ENCODE measurements at regions not wholly inside any gene's neighbourhood (a gene's known extent, or its start where the extent isn't known, plus 50 kb on each side); places are given as distances from the start of the nearest gene placed in this dataset.

DNA sequence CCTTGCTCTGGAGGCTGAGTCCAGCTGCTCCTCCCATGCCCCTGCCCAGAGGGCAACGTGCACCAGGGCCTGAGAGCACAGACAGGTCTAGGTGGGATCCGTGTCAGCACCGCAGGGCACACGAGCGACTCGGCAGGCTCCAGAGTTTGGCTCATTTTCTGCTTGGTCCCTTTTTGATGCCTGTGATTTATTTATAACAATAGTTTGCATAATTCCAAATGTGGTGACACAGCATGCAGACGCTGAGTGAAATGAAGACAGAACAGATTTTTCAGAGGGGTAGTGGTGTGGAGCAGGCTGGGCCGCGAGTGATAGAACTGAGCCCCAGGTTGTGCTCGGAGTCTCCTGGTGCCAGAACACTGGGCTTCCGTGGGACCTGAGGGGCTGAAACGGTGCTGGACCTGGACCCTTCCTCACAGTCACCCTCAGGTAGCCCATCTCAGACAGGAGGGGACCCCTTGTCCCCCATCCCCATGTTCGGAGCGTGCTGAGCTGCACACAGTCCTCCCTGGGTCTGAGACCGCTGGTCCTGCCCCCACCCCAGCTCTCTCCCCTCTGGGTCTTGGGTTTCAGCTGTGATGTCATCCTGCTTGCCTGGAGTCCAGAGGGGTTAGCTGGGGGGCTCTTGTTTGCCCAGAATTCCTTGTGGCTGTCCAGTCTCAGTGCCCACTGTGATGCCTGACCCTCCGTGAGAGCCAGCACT lies 95.9 kb downstream of the METRNL start:
- H3K79me1 ChIP-seq (ENCODE audit: low read depth, low read length), result peaks cover 1% of the 10 kb centered on the region
- no peaks in the 10 kb centered on the region for H3K4me1 ChIP-seq (ENCODE audit: control insufficient read depth in 2 of 2, insufficient read depth in 1 of 2, low read depth in 1 of 2, low read length in 2 of 2)
- H4K91ac ChIP-seq (ENCODE audit: low read depth, low read length, poor library complexity), result no peak overlapping the region
- no peak overlapping the region for H3K4ac ChIP-seq (ENCODE audit: low read length)
- H2BK120ac ChIP-seq (ENCODE audit: low read depth, low read length), result no peak overlapping the region
- no peak overlapping the region for H2AK5ac ChIP-seq (ENCODE audit: low read depth, low read length)
- H2AFZ ChIP-seq (ENCODE audit: low read length), result no peak overlapping the region
- WGBS, 2 donors (ENCODE audit: extremely low coverage in 2 of 2, insufficient read length in 2 of 2, insufficient replicate concordance in 1 of 2), result no CpG with 5 or more reads among the region's 16 CpGs
- no peak overlapping the region for H2BK5ac ChIP-seq (ENCODE audit: low read length)
- H3K36me3 ChIP-seq (replicated peaks in 1 of 2; ENCODE audit: control insufficient read depth in 2 of 2, insufficient read depth in 2 of 2, low read length in 2 of 2), result no peaks in the 10 kb centered on the region
- peak overlapping the region; percentile 31 for H3K14ac ChIP-seq (ENCODE audit: low read length)
- no peak overlapping the region for H3K4me2 ChIP-seq (ENCODE audit: insufficient read depth, low read length, poor library complexity, severe bottlenecking)
- no peak overlapping the region for H2BK12ac ChIP-seq (ENCODE audit: low read length)
- peak overlapping the region; percentile 12 for H3K9ac ChIP-seq (ENCODE audit: low read depth, low read length, poor library complexity)
- H3K9me3 ChIP-seq (replicated peaks in 1 of 2; ENCODE audit: control insufficient read depth in 2 of 2, insufficient read depth in 1 of 2, low read depth in 1 of 2, low read length in 2 of 2), result peaks cover 0 to 33% of the 10 kb centered on the region in 2 donors
- DNase-seq (ENCODE audit: low spot score), result no peak
- peak overlapping the region; percentile 6 for H2BK15ac ChIP-seq (ENCODE audit: low read length)
- H3K18ac ChIP-seq (ENCODE audit: low read length), result peak overlapping the region; percentile 35
- no peak overlapping the region for H4K8ac ChIP-seq (ENCODE audit: low read depth, low read length)
- H3K27me3 ChIP-seq (ENCODE audit: control insufficient read depth in 3 of 3, insufficient read depth in 3 of 3, low read depth in 1 of 3, low read length in 3 of 3), result peaks cover 0 to 20% (median 0%) of the 10 kb centered on the region in 3 experiments
- no peak overlapping the region for H3K4me3 ChIP-seq (ENCODE audit: low read length in 2 of 2)
- no peak overlapping the region for H3K23ac ChIP-seq (ENCODE audit: low read depth, low read length, poor library complexity)
- H3K27ac ChIP-seq (replicated peaks; ENCODE audit: low read length), result no peak overlapping the region

DNA sequence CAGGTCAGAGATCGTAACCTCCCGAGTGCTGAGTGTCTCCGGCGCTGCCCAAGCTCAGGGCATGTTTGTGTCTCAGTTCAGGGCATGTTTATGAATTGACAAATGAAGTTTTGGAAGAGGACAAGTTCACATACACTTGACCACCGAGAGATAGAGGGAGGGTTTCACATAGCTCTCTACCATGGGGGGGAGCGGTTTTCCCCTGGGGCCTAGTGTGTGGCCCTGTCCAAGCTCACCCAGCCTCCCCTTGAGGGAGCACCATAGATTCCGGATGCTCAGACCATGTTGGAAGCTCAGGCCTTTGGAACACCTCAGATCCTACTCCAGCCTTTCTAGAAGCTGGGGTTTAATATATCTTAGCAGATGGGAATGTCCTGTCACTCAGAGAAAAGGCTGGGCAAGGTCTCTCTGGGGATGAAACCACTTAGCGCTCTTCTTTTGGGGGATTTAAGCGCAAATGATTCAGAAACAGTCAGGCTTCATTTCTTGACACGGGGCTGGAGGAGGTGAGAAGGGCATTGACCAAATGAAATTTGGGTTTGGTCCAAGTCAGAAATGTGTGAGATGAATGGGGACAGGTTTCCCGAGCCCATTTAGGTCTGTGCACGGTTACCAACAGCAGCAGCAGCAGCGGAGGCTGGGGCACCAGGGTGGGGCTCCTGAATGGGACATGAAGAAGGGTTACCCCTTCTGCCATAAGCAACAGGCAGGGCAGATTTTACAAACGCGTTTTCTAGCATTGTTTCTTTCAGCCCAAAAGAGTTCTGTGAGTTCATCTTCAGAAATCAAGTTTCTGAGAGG lies 96.6 kb downstream of the METRNL start:
- Histone ChIP-seq H3K27me3 (ENCODE audit: control insufficient read depth in 3 of 3, insufficient read depth in 3 of 3, low read depth in 1 of 3, low read length in 3 of 3) (peaks cover 0 to 20% (median 0%) of the 10 kb centered on the region in 3 experiments), H3K79me1 (ENCODE audit: low read depth, low read length) (peaks cover 1% of the 10 kb centered on the region), H2BK15ac (ENCODE audit: low read length) (no peak overlapping the region), H2BK5ac (ENCODE audit: low read length) (no peak overlapping the region), H2AFZ (ENCODE audit: low read length) (no peak overlapping the region), H3K18ac (ENCODE audit: low read length) (no peak overlapping the region), H3K23ac (ENCODE audit: low read depth, low read length, poor library complexity) (no peak overlapping the region), H3K4me2 (ENCODE audit: insufficient read depth, low read length, poor library complexity, severe bottlenecking) (no peak overlapping the region), H3K14ac (ENCODE audit: low read length) (no peak overlapping the region), H4K8ac (ENCODE audit: low read depth, low read length) (no peak overlapping the region), H3K4ac (ENCODE audit: low read length) (no peak overlapping the region), H2BK120ac (ENCODE audit: low read depth, low read length) (no peak overlapping the region), H3K4me3 (ENCODE audit: low read length in 2 of 2) (no peak overlapping the region), H3K36me3 (replicated peaks in 1 of 2; ENCODE audit: control insufficient read depth in 2 of 2, insufficient read depth in 2 of 2, low read length in 2 of 2) (no peaks in the 10 kb centered on the region), H3K27ac (replicated peaks; ENCODE audit: low read length) (no peak overlapping the region), H3K9ac (ENCODE audit: low read depth, low read length, poor library complexity) (no peak overlapping the region), H3K4me1 (ENCODE audit: control insufficient read depth in 2 of 2, insufficient read depth in 1 of 2, low read depth in 1 of 2, low read length in 2 of 2) (no peaks in the 10 kb centered on the region), H2AK5ac (ENCODE audit: low read depth, low read length) (no peak overlapping the region), H4K91ac (ENCODE audit: low read depth, low read length, poor library complexity) (no peak overlapping the region), H2BK12ac (ENCODE audit: low read length) (no peak overlapping the region), H3K9me3 (replicated peaks in 1 of 2; ENCODE audit: control insufficient read depth in 2 of 2, insufficient read depth in 1 of 2, low read depth in 1 of 2, low read length in 2 of 2) (peaks cover 0 to 32% of the 10 kb centered on the region in 2 donors)
- no CpG with 5 or more reads among the region's 15 CpGs for WGBS, 2 donors (ENCODE audit: extremely low coverage in 2 of 2, insufficient read length in 2 of 2, insufficient replicate concordance in 1 of 2)
- no peak for DNase-seq (ENCODE audit: low spot score)

DNA sequence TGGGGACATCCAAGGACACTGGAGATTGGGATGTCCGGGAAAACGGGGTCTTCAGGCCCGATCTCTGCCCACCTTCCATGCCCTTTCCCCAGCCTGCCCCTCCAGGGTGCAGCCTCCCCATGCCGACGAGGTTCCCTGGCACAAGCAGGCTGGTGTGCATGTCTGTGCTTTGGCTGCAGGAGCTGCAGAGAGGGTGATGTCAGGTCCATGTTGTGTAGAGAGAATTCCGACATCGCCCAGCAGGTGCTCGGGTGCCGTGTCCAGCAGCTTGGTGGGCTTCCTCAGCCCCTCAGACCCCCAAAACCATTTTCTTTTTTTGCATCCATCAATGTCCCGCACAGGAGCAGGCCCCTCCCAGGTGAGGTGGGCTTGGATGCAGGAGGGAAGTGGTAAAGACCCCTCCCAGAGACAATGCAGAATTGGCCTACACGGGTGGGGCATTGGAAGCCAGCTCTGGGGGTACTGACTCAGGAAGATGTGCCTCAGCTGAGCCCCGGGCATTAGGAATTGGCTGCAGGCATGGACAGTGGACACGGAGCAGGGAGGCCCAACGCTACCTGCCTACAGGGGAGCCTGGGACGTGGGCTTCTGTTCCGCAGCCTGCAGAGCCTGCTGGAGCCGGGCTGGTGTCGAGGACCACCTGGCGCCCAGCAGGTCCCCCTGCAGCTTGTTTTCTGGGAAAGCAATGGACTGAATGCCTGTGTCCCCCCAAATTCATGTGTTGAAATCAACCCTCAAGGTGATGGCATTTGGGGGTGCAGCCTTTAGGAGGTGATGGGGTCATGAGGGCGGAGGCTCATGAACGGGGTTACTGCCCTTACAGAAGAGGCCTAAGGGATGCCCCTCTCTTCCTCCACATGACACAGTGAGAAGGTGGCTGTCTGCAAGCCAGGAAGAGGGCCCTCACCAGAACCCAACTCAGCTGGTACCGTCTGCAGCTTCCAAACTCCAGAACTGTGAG lies 97.5 kb downstream of the METRNL start:
- no peak overlapping the region for H4K8ac ChIP-seq (ENCODE audit: low read depth, low read length)
- H2BK15ac ChIP-seq (ENCODE audit: low read length), result no peak overlapping the region
- no peak overlapping the region for H2AFZ ChIP-seq (ENCODE audit: low read length)
- H3K4me3 ChIP-seq (ENCODE audit: low read length in 2 of 2), result no peak overlapping the region
- no CpG with 5 or more reads among the region's 22 CpGs for WGBS, 2 donors (ENCODE audit: extremely low coverage in 2 of 2, insufficient read length in 2 of 2, insufficient replicate concordance in 1 of 2)
- no peak overlapping the region for H3K4ac ChIP-seq (ENCODE audit: low read length)
- no peak for DNase-seq (ENCODE audit: low spot score)
- H3K27ac ChIP-seq (replicated peaks; ENCODE audit: low read length), result no peak overlapping the region
- peak overlapping the region; percentile 56 for H3K14ac ChIP-seq (ENCODE audit: low read length)
- H3K9ac ChIP-seq (ENCODE audit: low read depth, low read length, poor library complexity), result no peak overlapping the region
- H3K79me1 ChIP-seq (ENCODE audit: low read depth, low read length), result peaks cover 1% of the 10 kb centered on the region
- peak overlapping the region; percentile 38 for H3K18ac ChIP-seq (ENCODE audit: low read length)
- H2BK5ac ChIP-seq (ENCODE audit: low read length), result no peak overlapping the region
- H2BK120ac ChIP-seq (ENCODE audit: low read depth, low read length), result no peak overlapping the region
- peak overlapping the region; percentile 28 for H2AK5ac ChIP-seq (ENCODE audit: low read depth, low read length)
- H3K4me1 ChIP-seq (ENCODE audit: control insufficient read depth in 2 of 2, insufficient read depth in 1 of 2, low read depth in 1 of 2, low read length in 2 of 2), result no peaks in the 10 kb centered on the region
- H3K9me3 ChIP-seq (replicated peaks in 1 of 2; ENCODE audit: control insufficient read depth in 2 of 2, insufficient read depth in 1 of 2, low read depth in 1 of 2, low read length in 2 of 2), result peaks cover 0 to 30% of the 10 kb centered on the region in 2 donors
- H4K91ac ChIP-seq (ENCODE audit: low read depth, low read length, poor library complexity), result no peak overlapping the region
- H3K27me3 ChIP-seq (ENCODE audit: control insufficient read depth in 3 of 3, insufficient read depth in 3 of 3, low read depth in 1 of 3, low read length in 3 of 3), result peaks cover 0 to 20% (median 0%) of the 10 kb centered on the region in 3 experiments
- no peak overlapping the region for H3K4me2 ChIP-seq (ENCODE audit: insufficient read depth, low read length, poor library complexity, severe bottlenecking)
- H3K23ac ChIP-seq (ENCODE audit: low read depth, low read length, poor library complexity), result no peak overlapping the region
- no peak overlapping the region for H2BK12ac ChIP-seq (ENCODE audit: low read length)
- H3K36me3 ChIP-seq (replicated peaks in 1 of 2; ENCODE audit: control insufficient read depth in 2 of 2, insufficient read depth in 2 of 2, low read length in 2 of 2), result no peaks in the 10 kb centered on the region

All from neuronal stem cell (in vitro differentiated cells).